ENCODE measurements at regions not wholly inside any gene's neighbourhood (a gene's known extent, or its start where the extent isn't known, plus 50 kb on each side); places are given as distances from the start of the nearest gene placed in this dataset.

DNA sequence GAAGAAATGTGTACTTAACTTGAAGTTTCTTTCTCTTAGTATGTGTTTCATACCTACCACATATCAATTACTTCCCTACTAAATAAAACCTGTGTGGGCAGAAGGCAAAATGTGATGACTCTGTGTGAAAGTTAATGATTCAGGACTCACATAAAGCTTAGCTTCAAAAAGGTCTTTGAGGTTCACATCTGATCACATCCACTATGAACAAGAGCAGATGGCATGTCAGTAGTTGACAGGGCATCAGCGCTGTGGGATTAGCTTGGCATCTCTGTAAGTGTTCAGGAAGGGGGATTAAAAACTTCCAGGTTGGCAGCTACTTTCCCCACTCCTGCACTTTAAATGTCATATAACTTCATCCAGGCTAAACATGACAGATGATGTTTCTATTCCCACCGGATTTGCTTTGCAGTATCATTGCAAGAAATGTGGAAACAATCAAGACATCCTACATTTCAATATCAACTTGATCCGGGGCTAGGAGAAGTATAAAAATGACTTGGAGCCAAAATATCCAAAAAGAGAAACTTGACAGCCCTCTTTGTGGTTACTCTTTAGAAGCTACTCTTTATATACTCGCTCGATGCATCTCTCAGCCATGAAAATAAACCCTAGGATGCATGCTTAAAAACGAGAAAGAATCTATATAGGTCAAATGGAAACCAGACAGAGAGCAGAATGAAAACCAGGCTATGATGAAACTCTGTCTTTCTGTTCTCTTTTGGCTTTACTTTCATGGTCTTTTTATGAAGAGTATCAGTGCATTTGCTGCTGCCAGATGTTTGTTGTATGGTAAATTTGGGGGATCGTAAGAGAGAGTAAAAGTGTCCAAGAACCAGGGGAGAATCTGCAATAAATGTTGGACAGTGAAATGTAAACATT lies 273.1 kb upstream of the ALCAM start:
- no peak for DNase-seq
- CTCF ChIA-PET (ENCODE audit: partially characterized antibody), result no interaction called here
- H3K27me3 Mint-ChIP-seq, result peaks cover 0 to 3% of the 10 kb centered on the region in 2 donors
- H3K36me3 Mint-ChIP-seq, result no peaks in the 10 kb centered on the region
- no peak overlapping the region for H3K27ac Mint-ChIP-seq
- no peaks in the 10 kb centered on the region for H3K36me3 ChIP-seq (ENCODE audit: insufficient read depth, low read length)
- POLR2A ChIA-PET (ENCODE audit: partially characterized antibody), result no interaction called here
- H3K9me3 Mint-ChIP-seq, result peaks cover 0 to 9% (median 2%) of the 10 kb centered on the region in 8 donors
- H3K4me3 ChIP-seq (ENCODE audit: low read length in 2 of 2), result no peak overlapping the region
- no peaks in the 10 kb centered on the region for H3K9me3 ChIP-seq (ENCODE audit: control insufficient read depth in 1 of 2, low read length in 2 of 2)
- no peak overlapping the region for H3K27ac ChIP-seq (ENCODE audit: low read depth, low read length)
- H3K27me3 ChIP-seq (ENCODE audit: insufficient read depth, low read length), result no peaks in the 10 kb centered on the region
- intact Hi-C loops (cut with micrococcal nuclease), result no loop called here
- no peaks in the 10 kb centered on the region for H3K4me1 ChIP-seq (ENCODE audit: insufficient read depth, low read length)
- no peak overlapping the region for H3K4me3 Mint-ChIP-seq
- no peaks in the 10 kb centered on the region for H3K4me1 Mint-ChIP-seq

DNA sequence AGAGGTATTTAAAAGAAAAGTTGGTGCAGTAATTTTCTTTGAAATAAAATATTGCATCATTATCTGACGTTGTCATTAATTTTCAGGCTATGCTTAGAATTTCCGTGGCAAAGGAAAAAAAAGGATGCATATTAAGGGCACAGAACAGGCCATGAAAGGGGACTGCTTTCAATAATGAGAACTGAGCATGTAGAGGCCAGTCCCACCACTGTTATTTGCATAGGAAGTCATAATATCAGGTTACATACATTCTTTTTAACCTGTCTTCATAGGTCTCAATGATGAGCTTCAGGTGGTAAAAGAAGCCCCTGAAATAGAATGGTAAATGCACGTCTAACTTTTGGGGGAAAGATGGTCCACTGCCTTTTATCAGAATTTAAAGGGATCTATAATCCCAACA lies 272.1 kb upstream of the ALCAM start:
- no peaks in the 10 kb centered on the region for H3K27me3 ChIP-seq (ENCODE audit: insufficient read depth, low read length)
- no peaks in the 10 kb centered on the region for H3K36me3 Mint-ChIP-seq
- H3K27ac Mint-ChIP-seq, result no peak overlapping the region
- H3K9me3 ChIP-seq (ENCODE audit: control insufficient read depth in 1 of 2, low read length in 2 of 2), result no peaks in the 10 kb centered on the region
- peaks cover 0 to 3% of the 10 kb centered on the region in 2 donors for H3K27me3 Mint-ChIP-seq
- H3K4me3 Mint-ChIP-seq, result no peak overlapping the region
- ChIA-PET CTCF (ENCODE audit: partially characterized antibody) (no interaction called here), POLR2A (ENCODE audit: partially characterized antibody) (no interaction called here)
- H3K9me3 Mint-ChIP-seq, result peaks cover 0 to 10% (median 3%) of the 10 kb centered on the region in 8 donors
- no peak overlapping the region for H3K4me3 ChIP-seq (ENCODE audit: low read length in 2 of 2)
- H3K4me1 Mint-ChIP-seq, result no peaks in the 10 kb centered on the region
- H3K36me3 ChIP-seq (ENCODE audit: insufficient read depth, low read length), result no peaks in the 10 kb centered on the region
- DNase-seq, result no peak
- intact Hi-C loops (cut with micrococcal nuclease), result no loop called here
- H3K4me1 ChIP-seq (ENCODE audit: insufficient read depth, low read length), result no peaks in the 10 kb centered on the region
- no peak overlapping the region for H3K27ac ChIP-seq (ENCODE audit: low read depth, low read length)

DNA sequence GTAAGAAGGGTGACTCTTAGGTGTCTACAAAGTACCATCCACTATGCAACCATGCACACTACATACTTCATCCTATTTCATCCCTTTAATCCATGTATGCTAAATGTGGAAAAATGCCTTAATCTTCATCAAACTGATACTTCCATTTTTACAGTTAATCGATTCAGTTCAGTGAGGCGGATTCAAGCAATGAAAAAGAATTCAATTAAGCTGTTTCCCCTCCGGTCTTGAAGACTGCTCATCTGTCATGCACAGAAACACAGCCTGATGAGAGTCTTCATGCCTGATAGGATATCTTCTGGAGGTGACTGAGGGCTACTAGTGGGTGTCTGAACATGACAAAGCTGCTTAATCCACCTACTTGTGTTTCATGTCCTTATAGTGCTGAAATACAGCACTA lies 270.6 kb upstream of the ALCAM start:
- no peaks in the 10 kb centered on the region for H3K9me3 ChIP-seq (ENCODE audit: control insufficient read depth in 1 of 2, low read length in 2 of 2)
- intact Hi-C loops (cut with micrococcal nuclease), result no loop called here
- H3K9me3 Mint-ChIP-seq, result peaks cover 0 to 10% (median 3%) of the 10 kb centered on the region in 8 donors
- peaks cover 0 to 5% of the 10 kb centered on the region in 2 donors for H3K27me3 Mint-ChIP-seq
- H3K4me1 ChIP-seq (ENCODE audit: insufficient read depth, low read length), result no peaks in the 10 kb centered on the region
- H3K27ac Mint-ChIP-seq, result no peak overlapping the region
- H3K27me3 ChIP-seq (ENCODE audit: insufficient read depth, low read length), result no peaks in the 10 kb centered on the region
- POLR2A ChIA-PET (ENCODE audit: partially characterized antibody), result no interaction called here
- H3K4me3 ChIP-seq (ENCODE audit: low read length in 2 of 2), result no peak overlapping the region
- DNase-seq, result no peak
- no peaks in the 10 kb centered on the region for H3K36me3 Mint-ChIP-seq
- CTCF ChIA-PET (ENCODE audit: partially characterized antibody), result no interaction called here
- no peaks in the 10 kb centered on the region for H3K4me1 Mint-ChIP-seq
- no peaks in the 10 kb centered on the region for H3K36me3 ChIP-seq (ENCODE audit: insufficient read depth, low read length)
- H3K27ac ChIP-seq (ENCODE audit: low read depth, low read length), result no peak overlapping the region
- H3K4me3 Mint-ChIP-seq, result no peak overlapping the region

DNA sequence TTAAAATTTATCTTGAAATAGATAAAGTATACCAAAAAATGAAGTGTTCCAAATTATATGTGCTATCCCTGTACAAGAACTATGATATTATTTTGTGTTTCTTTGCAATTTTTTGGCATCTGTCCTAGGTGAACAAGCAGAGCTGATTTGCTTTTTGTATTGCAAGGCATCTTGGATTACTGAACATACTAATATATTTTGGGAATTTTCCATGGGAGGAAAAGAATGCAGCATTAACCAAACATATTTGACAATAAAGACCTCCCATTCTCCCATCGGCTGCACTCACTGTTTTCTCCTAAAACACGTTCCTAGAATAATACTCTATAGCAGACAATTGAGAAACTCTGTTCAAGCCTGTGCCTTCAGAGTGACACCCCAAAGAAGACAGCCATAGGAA lies 265.1 kb upstream of the ALCAM start:
- DNase-seq, result no peak
- Histone ChIP-seq H3K27ac (ENCODE audit: low read depth, low read length) (no peak overlapping the region), H3K4me3 (ENCODE audit: low read length in 2 of 2) (no peak overlapping the region), H3K4me1 (ENCODE audit: insufficient read depth, low read length) (no peaks in the 10 kb centered on the region), H3K9me3 (ENCODE audit: control insufficient read depth in 1 of 2, low read length in 2 of 2) (no peaks in the 10 kb centered on the region), H3K27me3 (ENCODE audit: insufficient read depth, low read length) (no peaks in the 10 kb centered on the region), H3K36me3 (ENCODE audit: insufficient read depth, low read length) (no peaks in the 10 kb centered on the region)
- CTCF ChIA-PET (ENCODE audit: partially characterized antibody), result no interaction called here
- intact Hi-C loops (cut with micrococcal nuclease), result no loop called here
- Mint-ChIP-seq H3K27ac (no peak overlapping the region), H3K4me3 (no peak overlapping the region), H3K4me1 (no peaks in the 10 kb centered on the region), H3K36me3 (no peaks in the 10 kb centered on the region), H3K9me3 (peaks cover 0 to 5% (median 0%) of the 10 kb centered on the region in 8 donors), H3K27me3 (peaks cover 0 to 2% of the 10 kb centered on the region in 2 donors)
- POLR2A ChIA-PET (ENCODE audit: partially characterized antibody), result no interaction called here

DNA sequence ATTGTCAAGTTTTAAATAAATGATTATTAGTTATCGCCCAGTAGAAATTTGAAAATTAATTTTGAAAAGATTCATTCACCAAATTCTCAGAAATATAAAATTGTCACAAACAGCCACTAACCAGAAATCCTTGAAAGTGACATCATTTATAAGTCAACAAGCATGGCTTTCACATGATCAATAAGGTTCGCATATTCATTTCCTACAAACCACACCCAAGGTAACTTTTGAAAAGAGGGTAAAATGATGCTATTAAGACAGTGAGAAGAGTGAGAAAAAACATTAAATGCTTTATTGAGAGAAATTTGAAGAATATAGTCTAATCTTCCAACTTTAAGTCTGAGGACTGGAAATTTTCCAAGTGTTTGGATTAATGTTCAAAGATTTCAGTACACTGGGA lies 263.6 kb upstream of the ALCAM start:
- no peak overlapping the region for H3K4me3 ChIP-seq (ENCODE audit: low read length in 2 of 2)
- Mint-ChIP-seq H3K27ac (no peak overlapping the region), H3K27me3 (peaks cover 0 to 2% of the 10 kb centered on the region in 2 donors), H3K4me3 (no peak overlapping the region), H3K4me1 (no peaks in the 10 kb centered on the region), H3K9me3 (peaks cover 0 to 5% (median 0%) of the 10 kb centered on the region in 8 donors), H3K36me3 (no peaks in the 10 kb centered on the region)
- H3K27ac ChIP-seq (ENCODE audit: low read depth, low read length), result no peak overlapping the region
- no peaks in the 10 kb centered on the region for H3K4me1 ChIP-seq (ENCODE audit: insufficient read depth, low read length)
- ChIA-PET CTCF (ENCODE audit: partially characterized antibody) (no interaction called here), POLR2A (ENCODE audit: partially characterized antibody) (no interaction called here)
- H3K27me3 ChIP-seq (ENCODE audit: insufficient read depth, low read length), result no peaks in the 10 kb centered on the region
- no peak for DNase-seq
- intact Hi-C loops (cut with micrococcal nuclease), result no loop called here
- H3K36me3 ChIP-seq (ENCODE audit: insufficient read depth, low read length), result no peaks in the 10 kb centered on the region
- no peaks in the 10 kb centered on the region for H3K9me3 ChIP-seq (ENCODE audit: control insufficient read depth in 1 of 2, low read length in 2 of 2)

DNA sequence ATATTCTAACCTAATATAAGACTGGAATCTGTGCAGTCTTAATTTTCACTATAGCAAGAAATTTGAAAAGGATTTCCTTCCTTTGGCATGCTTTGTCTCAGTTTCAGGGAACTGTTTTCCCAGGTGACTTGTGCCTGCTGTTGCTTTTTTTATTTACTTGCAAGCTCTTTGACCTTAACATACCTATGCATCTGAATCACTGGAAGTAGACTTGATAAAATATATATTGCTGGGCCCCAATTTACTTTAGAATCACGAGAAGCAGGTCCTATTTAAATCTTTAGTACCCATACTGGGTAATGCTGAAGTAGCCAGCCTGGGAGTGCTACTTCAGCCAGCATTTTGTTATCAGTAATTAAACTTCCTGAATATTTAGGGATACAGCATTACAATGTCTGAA lies 257.9 kb upstream of the ALCAM start:
- H3K36me3 ChIP-seq (ENCODE audit: insufficient read depth, low read length), result no peaks in the 10 kb centered on the region
- POLR2A ChIA-PET (ENCODE audit: partially characterized antibody), result no interaction called here
- intact Hi-C loops (cut with micrococcal nuclease), result no loop called here

DNA sequence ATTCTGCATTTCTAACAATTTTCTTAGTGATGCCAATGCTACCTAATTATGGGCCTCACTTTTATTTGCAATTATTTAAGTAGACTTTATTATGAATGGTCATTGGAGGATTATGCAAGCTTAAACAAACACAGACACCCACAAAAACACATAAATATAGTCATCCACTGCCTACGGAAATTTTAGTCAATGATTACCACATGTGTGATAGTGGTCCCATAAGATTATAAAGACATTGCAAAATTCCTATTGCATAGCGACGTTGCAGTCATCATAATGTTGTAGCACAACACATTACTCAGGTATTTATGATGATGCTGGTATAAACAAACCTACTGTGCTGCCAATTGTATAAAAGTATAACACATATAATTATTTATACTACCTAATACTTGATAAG lies 247.8 kb upstream of the ALCAM start:
- no peak overlapping the region for H3K4me3 Mint-ChIP-seq
- no peaks in the 10 kb centered on the region for H3K36me3 Mint-ChIP-seq
- no peak overlapping the region for H3K27ac Mint-ChIP-seq
- Histone ChIP-seq H3K27me3 (ENCODE audit: insufficient read depth, low read length) (no peaks in the 10 kb centered on the region), H3K9me3 (ENCODE audit: control insufficient read depth in 1 of 2, low read length in 2 of 2) (no peaks in the 10 kb centered on the region), H3K4me3 (ENCODE audit: low read length in 2 of 2) (no peak overlapping the region), H3K36me3 (ENCODE audit: insufficient read depth, low read length) (no peaks in the 10 kb centered on the region), H3K27ac (ENCODE audit: low read depth, low read length) (no peak overlapping the region), H3K4me1 (ENCODE audit: insufficient read depth, low read length) (no peaks in the 10 kb centered on the region)
- ChIA-PET CTCF (ENCODE audit: partially characterized antibody) (no interaction called here), POLR2A (ENCODE audit: partially characterized antibody) (no interaction called here)
- intact Hi-C loops (cut with micrococcal nuclease), result no loop called here
- H3K4me1 Mint-ChIP-seq, result no peaks in the 10 kb centered on the region
- no peaks in the 10 kb centered on the region for H3K27me3 Mint-ChIP-seq
- peaks cover 0 to 2% (median 0%) of the 10 kb centered on the region in 8 donors for H3K9me3 Mint-ChIP-seq
- no peak for DNase-seq

More for the DNA sequence above, 257.9 kb upstream of the ALCAM start:
- Mint-ChIP-seq H3K36me3 (peaks cover 0 to 2% of the 10 kb centered on the region in 2 donors), H3K4me3 (no peak overlapping the region), H3K9me3 (peaks cover 6 to 29% (median 15%) of the 10 kb centered on the region in 8 donors), H3K4me1 (no peaks in the 10 kb centered on the region), H3K27me3 (peaks cover 0 to 2% of the 10 kb centered on the region in 2 donors), H3K27ac (no peak overlapping the region)
- Histone ChIP-seq H3K4me1 (ENCODE audit: insufficient read depth, low read length) (no peaks in the 10 kb centered on the region), H3K9me3 (ENCODE audit: control insufficient read depth in 1 of 2, low read length in 2 of 2) (no peaks in the 10 kb centered on the region), H3K27me3 (ENCODE audit: insufficient read depth, low read length) (no peaks in the 10 kb centered on the region), H3K27ac (ENCODE audit: low read depth, low read length) (no peak overlapping the region), H3K4me3 (ENCODE audit: low read length in 2 of 2) (no peak overlapping the region)
- no peak for DNase-seq
- CTCF ChIA-PET (ENCODE audit: partially characterized antibody), result no interaction called here
